Astrocyte of the spinal cord (primary cell): ENCODE measurements at regions not wholly inside any gene's neighbourhood (a gene's known extent, or its start where the extent isn't known, plus 50 kb on each side); places are given as distances from the start of the nearest gene placed in this dataset.
A peak's percentile ranks its signal among the peaks of the same experiment; 100 is the strongest.
"Not testable (repeated sequence)": the region's sequence is repeated elsewhere in the genome, so short reads cannot be mapped to it uniquely, and the experiment has no call there.

Experiments
- DNase-seq: peaks from one replicate; pipeline ENCODE4 v3.0.0; 2011; ENCODE audit warnings: low read depth, low spot score
- H3K4me3 ChIP-seq: 2 replicates; pipeline ENCODE4 v1.5.1; 2011; ENCODE audit warnings: low read depth, mild to moderate bottlenecking, low read length, moderate library complexity
- CTCF ChIP-seq: IDR thresholded peaks from 2 replicates; pipeline ENCODE4 v1.5.1; 2012; ENCODE audit warnings: low read depth, mild to moderate bottlenecking, low read length, inconsistent platforms
- in situ Hi-C: cut with HindIII; loops from 2 replicates; pipeline ENCODE4 v1.10.0; 2017; ENCODE audit warnings: low sequenced_read_pairs

GRCh38 chr2:33707312-33707711 lies 108.2 kb upstream of the FAM98A start:
- DNase-seq, result no peak
- in situ Hi-C loops, result no loop called here
- no peak for TF ChIP-seq CTCF
- H3K4me3 ChIP-seq, result no peak overlapping the region

GRCh38 chr2:33706410-33706809 lies 107.3 kb upstream of the FAM98A start:
- in situ Hi-C loops, result no loop called here
- no peak for TF ChIP-seq CTCF
- no peak overlapping the region for H3K4me3 ChIP-seq
- no peak for DNase-seq

- in situ Hi-C loops, result no loop called here
- H3K4me3 ChIP-seq, result no peak overlapping the region
- no peak for DNase-seq
- no peak for TF ChIP-seq CTCF
These were observed 105.3 kb upstream of the FAM98A start for GRCh38 chr2:33704406-33704855.

GRCh38 chr2:33696234-33696633 lies 97.1 kb upstream of the FAM98A start:
- no peak for TF ChIP-seq CTCF
- H3K4me3 ChIP-seq, result no peak overlapping the region
- DNase-seq, result no peak
- in situ Hi-C loops, result no loop called here

- TF ChIP-seq CTCF, result no peak
- DNase-seq, result no peak
- no peak overlapping the region for H3K4me3 ChIP-seq
- in situ Hi-C loops, result no loop called here
These were observed 95.8 kb upstream of the FAM98A start for GRCh38 chr2:33694904-33695303.

- in situ Hi-C loops, DNase-seq, H3K4me3 ChIP-seq: not testable (repeated sequence)
These were observed 91.6 kb upstream of the FAM98A start for GRCh38 chr2:33690686-33691085.

GRCh38 chr2:33681364-33681757 lies 82.3 kb upstream of the FAM98A start:
- peak; percentile 29 for TF ChIP-seq CTCF
- H3K4me3 ChIP-seq, result no peak overlapping the region
- in situ Hi-C loops, result no loop called here
- DNase-seq, result peak; percentile 32
